ENCODE measurements at regions not wholly inside any gene's neighbourhood (a gene's known extent, or its start where the extent isn't known, plus 50 kb on each side); places are given as distances from the start of the nearest gene placed in this dataset.

DNA sequence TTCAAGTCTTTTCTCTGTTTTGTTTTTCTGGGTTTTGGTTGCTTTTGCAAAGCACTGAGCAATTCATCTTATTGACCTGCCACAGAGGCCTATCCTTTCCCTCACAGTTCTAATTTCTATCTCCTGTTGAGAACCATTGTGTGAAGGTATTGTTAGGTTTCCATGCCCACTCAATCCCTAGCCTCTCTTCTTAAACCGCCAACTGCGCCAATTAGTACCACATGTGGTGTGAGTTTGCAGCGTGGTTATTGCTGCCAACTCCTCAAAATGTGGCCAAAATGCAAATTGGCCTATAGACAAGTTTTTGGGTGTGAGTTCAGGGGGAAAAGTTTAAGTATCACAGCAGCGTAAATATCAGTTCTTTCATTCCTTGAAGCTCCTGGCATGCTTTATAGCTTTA is 232.6 kb downstream of the FLRT2 start:
- no peak for DNase-seq

DNA sequence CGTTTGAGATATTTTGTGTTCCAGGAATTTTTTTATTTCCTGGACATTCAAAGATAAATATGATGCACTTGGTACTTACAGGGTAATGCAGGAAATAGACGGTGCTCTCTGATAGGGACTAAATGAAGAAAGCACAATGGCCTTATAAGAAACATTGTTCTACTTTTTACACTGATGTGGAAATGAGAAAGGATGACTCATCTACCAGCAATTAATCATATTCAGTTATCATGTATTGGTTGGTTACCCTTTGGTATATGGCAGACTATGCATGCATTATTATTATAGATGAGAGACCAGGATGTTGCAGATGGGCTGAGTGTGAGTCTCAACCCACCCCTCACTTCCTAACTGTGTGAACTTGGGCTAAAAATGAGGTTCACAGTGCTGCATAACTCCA is 222.2 kb downstream of the FLRT2 start:
- DNase-seq, result no peak

DNA sequence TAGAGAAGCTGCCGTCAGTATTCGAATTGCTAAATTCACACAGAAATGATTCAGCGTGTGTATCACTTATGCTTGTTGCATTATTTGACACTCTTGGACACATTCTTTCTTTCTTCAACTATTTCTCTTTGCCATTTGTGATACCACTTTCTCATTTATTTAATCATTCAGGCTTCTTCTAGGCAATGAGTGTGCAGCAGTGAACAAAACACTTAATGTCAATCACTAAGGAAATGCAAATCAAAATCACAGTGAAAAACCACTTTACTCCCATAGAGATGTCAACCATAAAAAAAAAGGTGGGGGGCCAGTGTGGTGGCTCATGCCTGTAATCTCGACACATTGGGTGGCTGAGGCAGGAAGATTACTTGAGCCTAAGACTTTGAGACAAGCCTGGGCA is 214.6 kb downstream of the FLRT2 start:
- DNase-seq, result no peak

DNA sequence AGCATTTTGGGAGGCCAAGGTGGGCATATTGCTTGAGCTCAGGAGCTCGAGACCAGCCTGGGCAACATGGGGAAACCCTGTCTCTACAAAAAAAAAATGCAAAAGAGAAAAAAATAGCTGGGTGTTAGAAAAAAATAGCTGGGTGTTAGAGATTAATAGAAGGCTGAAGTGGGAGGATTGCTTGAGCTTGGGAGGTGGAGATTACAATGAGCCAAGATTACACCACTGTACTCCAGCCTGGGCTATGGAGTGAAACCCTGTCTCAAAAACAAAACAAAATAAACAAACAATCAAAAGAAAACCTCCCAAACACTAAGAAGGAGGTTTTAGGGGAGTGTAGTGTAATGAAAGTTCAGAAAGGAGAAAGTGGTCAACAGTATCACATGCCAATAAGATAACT is 202.1 kb downstream of the FLRT2 start:
- no peak for DNase-seq

DNA sequence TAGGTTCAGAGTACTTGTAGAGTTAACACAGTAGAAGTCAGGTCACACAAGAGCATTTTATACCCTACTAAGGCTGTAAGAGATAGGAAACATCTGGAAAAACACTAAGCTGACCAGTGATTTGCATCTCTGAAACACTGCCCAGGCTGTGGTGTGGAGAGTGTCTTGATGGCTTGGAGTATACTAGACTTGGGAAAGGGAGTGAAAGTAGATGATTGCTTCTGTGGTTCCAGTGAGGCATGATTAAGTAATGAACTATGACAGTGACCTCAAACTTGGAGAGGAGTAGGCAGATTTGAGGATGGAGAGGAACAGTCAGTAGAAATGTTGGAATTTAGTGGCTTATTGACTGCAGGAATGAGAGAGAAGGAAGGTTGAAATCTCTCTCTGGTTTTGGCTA is 201.2 kb downstream of the FLRT2 start:
- peak; percentile 64 to 65 for DNase-seq

DNA sequence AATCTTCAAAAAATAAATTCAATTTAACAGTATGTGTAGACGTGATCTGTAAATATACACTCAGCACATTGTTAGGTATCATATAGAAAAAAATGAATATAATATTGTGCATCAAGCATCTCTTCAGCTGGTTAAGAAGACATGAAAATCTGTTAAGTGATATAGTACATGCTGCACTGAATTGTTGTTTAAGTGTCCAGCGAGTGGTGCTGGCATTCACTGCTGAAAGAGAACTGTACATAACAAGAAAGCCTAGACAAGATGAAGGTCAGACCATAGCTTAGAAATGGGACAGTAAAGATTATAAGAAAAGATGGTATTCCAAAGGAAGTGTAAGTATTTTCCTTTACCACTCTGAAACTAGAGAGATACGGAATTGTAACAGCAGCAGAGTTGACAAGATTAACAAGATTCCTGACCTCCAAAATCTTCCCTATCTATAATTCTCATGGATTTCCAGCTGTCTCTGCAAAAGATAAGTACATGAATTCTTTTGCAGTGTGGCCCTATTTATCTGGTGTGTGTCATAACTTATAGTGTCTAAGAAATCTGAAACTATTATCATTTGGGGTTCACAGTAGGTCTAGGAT is 198.6 kb downstream of the FLRT2 start:
- no peak for DNase-seq

DNA sequence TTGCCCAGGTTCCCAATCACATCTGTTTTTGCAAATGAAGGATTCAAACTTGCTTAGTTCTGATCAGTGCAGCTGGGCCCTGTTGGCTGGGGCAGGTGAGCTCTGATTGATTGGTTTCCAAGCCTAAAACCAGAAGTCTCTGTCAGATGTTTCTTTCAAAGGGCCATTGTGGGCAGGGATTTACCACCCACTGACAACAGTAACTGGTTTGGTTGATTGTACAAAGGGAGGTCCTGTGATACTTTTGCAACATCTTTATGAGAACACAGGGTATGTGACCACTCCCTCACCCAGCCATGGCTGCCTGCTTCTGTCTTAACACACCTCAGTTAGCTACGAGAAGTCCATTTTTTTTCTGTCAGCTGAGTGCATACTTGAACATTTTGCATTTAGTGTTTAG is 184.1 kb downstream of the FLRT2 start:
- no peak for DNase-seq

DNA sequence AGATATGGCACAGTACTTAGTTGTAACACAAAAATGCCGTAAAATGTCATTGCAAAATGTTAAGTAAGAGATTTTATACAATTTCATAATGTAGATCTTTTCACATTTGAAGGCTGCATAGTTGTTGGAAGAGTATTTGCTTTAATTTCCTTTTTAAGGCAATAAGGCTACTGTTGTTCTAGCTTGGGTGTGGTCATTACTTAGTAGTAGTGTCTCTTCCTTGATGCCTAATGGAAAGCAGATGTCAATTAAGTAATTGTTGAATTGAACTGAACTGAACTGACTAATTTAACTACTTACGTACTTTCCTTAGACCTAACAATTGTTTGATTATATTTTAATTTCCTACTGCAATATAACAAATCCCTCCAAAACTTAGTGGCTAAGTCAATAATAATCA is 181.7 kb downstream of the FLRT2 start:
- DNase-seq, result no peak

All from right lung (tissue), 2 donors.